Transverse colon (tissue), 4 donors: ENCODE measurements at regions not wholly inside any gene's neighbourhood (a gene's known extent, or its start where the extent isn't known, plus 50 kb on each side); places are given as distances from the start of the nearest gene placed in this dataset.

Experiments used
- DNase-seq: peaks from one replicate; pipeline ENCODE4 v3.0.0-alpha.2; 2019
- H3K27ac ChIP-seq, 4 donors: fragments of 200-600 bp; sonication (generic); 2 replicates each; pipeline ENCODE4 v1.5.1; 2016 to 2018; ENCODE audit warnings: inconsistent platforms in 4 of 4
- H3K27me3 ChIP-seq: fragments of 200-600 bp; sonication (generic); 2 replicates; pipeline ENCODE4 v1.5.1; 2017; ENCODE audit warnings: inconsistent platforms
- H3K36me3 ChIP-seq, 4 donors: fragments of 200-600 bp; sonication (generic); 2 replicates each; pipeline ENCODE4 v1.5.1; 2017 to 2019; ENCODE audit warnings: inconsistent platforms in 4 of 4
- H3K4me1 ChIP-seq, 4 donors: fragments of 200-600 bp; sonication (generic); 2 replicates each; pipeline ENCODE4 v1.5.1; 2017 to 2020; ENCODE audit warnings: inconsistent platforms in 4 of 4
- H3K4me3 ChIP-seq, 4 donors: fragments of 200-600 bp; sonication (generic); 1 replicate in 1 of 4; 2 replicates in 3 of 4; pipeline versions ENCODE4 v1.5.1 to v1.6.1; 2017 to 2019; ENCODE audit warnings: inconsistent platforms in 4 of 4
- H3K9me3 ChIP-seq, 2 donors: fragments of 200-600 bp; sonication (generic); 2 replicates each; pipeline ENCODE4 v1.5.1; 2017 to 2019; ENCODE audit warnings: inconsistent platforms in 2 of 2
- EP300 ChIP-seq: sonication (generic); formaldehyde crosslinking; IDR thresholded peaks from one replicate; pipeline ENCODE4 v1.6.1; 2017; ENCODE audit warnings: antibody characterized with exemption, low read depth
- POLR2A ChIP-seq: fragments of 450-650 bp; IDR thresholded peaks from one replicate; pipeline ENCODE4 v1.6.1; 2016; ENCODE audit warnings: antibody characterized with exemption, mild to moderate bottlenecking, moderate library complexity
- POLR2AphosphoS5 ChIP-seq, 3 donors: sonication (generic); formaldehyde crosslinking; IDR thresholded peaks; one replicate each; pipeline ENCODE4 v1.6.1; 2016; ENCODE audit warnings: antibody characterized with exemption in 3 of 3
- WGBS, 2 donors: methylation state at CpG; one replicate each; pipeline ENCODE4 v1.1.5; 2018; ENCODE audit warnings: low coverage in 1 of 2; 5-methylcytosine and 5-hydroxymethylcytosine counted together
- in situ Hi-C, 4 donors: fragments of 200-750 bp; cut with MboI; loops; one replicate each; pipeline versions ENCODE4 v1.15.0 to v1.15.1; 2017; ENCODE audit warnings: low sequenced_read_pairs in 3 of 4, low pct_ligation_motif_present in 1 of 4, low pct_unique_long_range_greater_than_20kb in 1 of 4
- intact Hi-C: fragments of 100-400 bp; cut with DNase I; formaldehyde crosslinking; loops from one replicate; pipeline ENCODE4 v1.15.1; 2023; ENCODE audit warnings: low total_unique reads
- TF ChIP-seq, protein P1 (sequence below), 5 experiments: fragments of 200-600 bp in 3 of 5; fragments of 450-650 bp in 2 of 5; sonication (generic) in 3 of 5; IDR thresholded peaks; 1 replicate in 2 of 5; 2 replicates in 3 of 5; pipeline ENCODE4 v1.5.1; 2016 to 2017; ENCODE audit warnings: antibody characterized with exemption in 5 of 5, inconsistent platforms in 3 of 5, mild to moderate bottlenecking in 2 of 5, moderate library complexity in 1 of 5

DNA sequence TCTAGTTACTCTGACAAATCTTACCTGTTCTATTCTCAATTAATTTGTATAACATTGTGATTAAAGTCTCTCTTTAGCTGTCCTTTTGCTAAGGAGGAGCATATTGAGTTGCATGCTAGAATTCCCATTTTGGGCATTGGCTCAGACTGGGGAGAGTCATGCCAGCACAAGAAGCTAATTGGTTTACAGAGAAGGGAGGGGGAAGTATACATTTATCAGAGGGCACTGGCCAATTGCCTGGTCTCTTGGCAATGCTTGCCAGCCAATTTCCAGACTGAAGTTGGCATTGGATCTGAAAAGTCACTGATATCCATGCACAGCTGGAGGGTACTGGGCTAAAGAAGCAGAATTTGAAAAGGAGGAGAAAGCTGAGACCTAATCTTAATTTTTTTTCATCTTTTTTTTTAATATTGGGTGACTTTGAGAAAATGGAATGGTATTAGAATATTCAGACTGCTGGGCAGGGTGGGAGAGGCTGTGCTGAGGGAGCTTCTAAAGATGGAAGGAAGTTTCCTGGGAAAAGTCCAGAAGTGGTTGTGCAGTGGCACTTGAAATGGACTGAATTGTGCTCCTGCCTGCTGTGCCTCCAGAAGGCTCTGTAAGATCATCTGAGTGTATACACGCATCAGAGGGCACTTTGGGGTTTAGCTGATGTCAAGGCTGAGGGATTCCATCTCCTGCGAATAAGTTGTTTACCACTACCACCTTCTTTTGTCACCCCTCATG, 365.2 kb upstream of the DPH6 start:
- DNase-seq, result no peak
- no peaks in the 10 kb centered on the region for H3K9me3 ChIP-seq
- TF ChIP-seq POLR2A, result no peak
- TF ChIP-seq POLR2AphosphoS5 (IDR thresholded peaks at IDR 0.05), result no peak
- TF ChIP-seq, protein P1, sequence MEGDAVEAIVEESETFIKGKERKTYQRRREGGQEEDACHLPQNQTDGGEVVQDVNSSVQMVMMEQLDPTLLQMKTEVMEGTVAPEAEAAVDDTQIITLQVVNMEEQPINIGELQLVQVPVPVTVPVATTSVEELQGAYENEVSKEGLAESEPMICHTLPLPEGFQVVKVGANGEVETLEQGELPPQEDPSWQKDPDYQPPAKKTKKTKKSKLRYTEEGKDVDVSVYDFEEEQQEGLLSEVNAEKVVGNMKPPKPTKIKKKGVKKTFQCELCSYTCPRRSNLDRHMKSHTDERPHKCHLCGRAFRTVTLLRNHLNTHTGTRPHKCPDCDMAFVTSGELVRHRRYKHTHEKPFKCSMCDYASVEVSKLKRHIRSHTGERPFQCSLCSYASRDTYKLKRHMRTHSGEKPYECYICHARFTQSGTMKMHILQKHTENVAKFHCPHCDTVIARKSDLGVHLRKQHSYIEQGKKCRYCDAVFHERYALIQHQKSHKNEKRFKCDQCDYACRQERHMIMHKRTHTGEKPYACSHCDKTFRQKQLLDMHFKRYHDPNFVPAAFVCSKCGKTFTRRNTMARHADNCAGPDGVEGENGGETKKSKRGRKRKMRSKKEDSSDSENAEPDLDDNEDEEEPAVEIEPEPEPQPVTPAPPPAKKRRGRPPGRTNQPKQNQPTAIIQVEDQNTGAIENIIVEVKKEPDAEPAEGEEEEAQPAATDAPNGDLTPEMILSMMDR (IDR thresholded peaks at IDR 0.05), result no peak
- no peak for TF ChIP-seq EP300
- H3K27me3 ChIP-seq, result no peaks in the 10 kb centered on the region
- H3K4me1 ChIP-seq, result no peaks in the 10 kb centered on the region
- intact Hi-C loops (no loop called here), in situ Hi-C loops (no loop called here)
- no peak overlapping the region for H3K4me3 ChIP-seq
- no peak overlapping the region for H3K27ac ChIP-seq
- WGBS, 2 donors, result 81 to 83% methylated on average over 2 of the region's 2 CpGs
- no peaks in the 10 kb centered on the region for H3K36me3 ChIP-seq

DNA sequence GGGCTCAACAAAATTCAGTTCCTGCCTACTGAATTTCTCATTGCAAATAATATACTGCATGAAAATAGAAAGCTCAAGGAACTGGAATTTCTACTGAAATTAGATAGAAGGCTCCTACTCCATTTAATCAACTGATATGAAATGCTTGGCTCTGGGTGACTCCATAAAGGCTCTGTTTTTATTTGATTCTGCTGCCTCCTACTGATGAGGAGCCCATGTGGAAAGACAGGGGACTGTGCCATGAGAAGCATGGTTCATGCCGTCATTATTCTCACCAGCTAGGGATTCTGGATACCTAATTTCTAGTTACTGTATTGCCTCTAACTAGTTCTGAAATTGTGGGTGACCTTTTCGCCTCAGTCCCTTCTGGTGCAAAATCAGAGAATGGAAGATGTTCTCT, 366.2 kb upstream of the DPH6 start:
- Histone ChIP-seq H3K36me3 (no peaks in the 10 kb centered on the region), H3K4me1 (no peaks in the 10 kb centered on the region), H3K9me3 (no peaks in the 10 kb centered on the region), H3K27ac (no peak overlapping the region), H3K4me3 (no peak overlapping the region), H3K27me3 (no peaks in the 10 kb centered on the region)
- 87% methylated on average over 2 of the region's 2 CpGs; no CpG with 5 or more reads in 1 of the 2 donors for WGBS, 2 donors
- TF ChIP-seq POLR2AphosphoS5 (IDR thresholded peaks at IDR 0.05), result no peak
- TF ChIP-seq, protein P1 (IDR thresholded peaks at IDR 0.05), result peak in 1 of 5 experiments; percentile 3
- no peak for DNase-seq
- intact Hi-C loops (no loop called here), in situ Hi-C loops (no loop called here)

DNA sequence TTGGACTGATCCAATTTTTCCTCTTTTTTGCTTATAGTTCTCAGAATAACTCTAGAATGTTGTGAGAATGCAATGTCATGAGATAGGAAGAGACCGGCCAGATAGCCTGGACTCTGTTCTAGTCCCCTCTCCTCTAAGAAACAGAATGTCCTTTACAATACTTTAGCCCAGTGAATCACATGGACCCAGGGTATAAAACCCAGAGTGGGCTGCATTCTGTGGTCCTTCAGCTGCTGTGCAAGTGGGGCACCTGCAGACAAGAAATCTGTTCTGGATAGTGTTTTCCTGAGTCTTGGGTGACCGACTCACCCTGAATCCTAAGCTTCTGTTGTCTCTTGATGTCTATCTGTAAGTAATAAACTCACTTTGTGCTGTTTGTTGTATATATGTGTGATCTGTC, 368.6 kb upstream of the DPH6 start:
- Histone ChIP-seq H3K9me3 (no peaks in the 10 kb centered on the region), H3K4me3 (no peak overlapping the region), H3K27me3 (no peaks in the 10 kb centered on the region), H3K27ac (no peak overlapping the region), H3K4me1 (no peaks in the 10 kb centered on the region), H3K36me3 (no peaks in the 10 kb centered on the region)
- intact Hi-C loops (no loop called here), in situ Hi-C loops (no loop called here)
- 80 to 81% methylated on average over 1 to 2 of the region's 2 CpGs for WGBS, 2 donors
- DNase-seq, result no peak
- TF ChIP-seq EP300, result no peak
- TF ChIP-seq POLR2A, result no peak
- no peak for TF ChIP-seq POLR2AphosphoS5 (IDR thresholded peaks at IDR 0.05)
- TF ChIP-seq, protein P1 (IDR thresholded peaks at IDR 0.05), result no peak

DNA sequence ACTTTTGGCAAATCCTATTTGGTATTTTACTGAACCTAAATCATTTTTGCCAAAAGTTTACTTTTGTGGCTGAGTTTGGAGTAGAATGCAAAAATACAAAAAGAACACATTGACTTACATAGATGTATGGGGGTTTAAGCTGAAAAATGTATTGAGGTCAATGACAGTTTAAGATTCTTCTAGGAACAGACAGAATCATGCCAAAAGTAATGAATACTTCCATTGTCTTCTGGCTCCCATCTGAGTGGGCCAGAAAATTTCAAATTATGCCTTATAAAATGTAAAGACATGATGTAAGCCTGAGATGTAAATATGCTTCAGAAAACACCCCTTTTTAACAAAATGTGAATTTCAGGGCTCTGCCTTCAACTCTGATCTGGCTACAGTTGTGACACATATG, 375.1 kb upstream of the DPH6 start:
- no peak for DNase-seq
- in situ Hi-C loops (no loop called here), intact Hi-C loops (no loop called here)
- Histone ChIP-seq H3K27ac (no peak overlapping the region), H3K9me3 (no peaks in the 10 kb centered on the region), H3K4me1 (no peaks in the 10 kb centered on the region), H3K27me3 (no peaks in the 10 kb centered on the region), H3K36me3 (no peaks in the 10 kb centered on the region), H3K4me3 (no peak overlapping the region)
- no peak for TF ChIP-seq EP300
- no peak for TF ChIP-seq POLR2AphosphoS5 (IDR thresholded peaks at IDR 0.05)
- no peak for TF ChIP-seq POLR2A
- TF ChIP-seq, protein P1 (IDR thresholded peaks at IDR 0.05), result no peak
